NCI-H2196 treated with DMSO at 0.1 percent for 48 hours (cell line): ENCODE measurements at regions not wholly inside any gene's neighbourhood (a gene's known extent, or its start where the extent isn't known, plus 50 kb on each side); places are given as distances from the start of the nearest gene placed in this dataset.
"Not testable (repeated sequence)": the region's sequence is repeated elsewhere in the genome, so short reads cannot be mapped to it uniquely, and the experiment has no call there.

Experiments used
- DNase-seq: peaks from one replicate; lab custom pipeline; 2025; ENCODE audit not compliant: unreplicated experiment; lab: John Stamatoyannopoulos, UW

GRCh38 chr3:197408177-197408957, 110.0 kb upstream of the DLG1 start:
- no peak for DNase-seq

GRCh38 chr3:197407526-197407925, 109.1 kb upstream of the DLG1 start:
- no peak for DNase-seq

GRCh38 chr3:197407053-197407452, 108.6 kb upstream of the DLG1 start:
- DNase-seq, result no peak

GRCh38 chr3:197406266-197406665, 107.9 kb upstream of the DLG1 start:
- no peak for DNase-seq

GRCh38 chr3:197404754-197405153, 106.3 kb upstream of the DLG1 start:
- DNase-seq, result no peak

- no peak for DNase-seq
Measured at GRCh38 chr3:197404030-197404429, 105.6 kb upstream of the DLG1 start.

GRCh38 chr3:197402401-197402800, 104.0 kb upstream of the DLG1 start:
- not testable (repeated sequence) for DNase-seq

- DNase-seq, result no peak
Measured at GRCh38 chr3:197399486-197399885, 101.1 kb upstream of the DLG1 start.

- DNase-seq, result no peak
Measured at GRCh38 chr3:197398286-197398878, 100.0 kb upstream of the DLG1 start.

GRCh38 chr3:197397838-197398237, 99.4 kb upstream of the DLG1 start:
- DNase-seq, result no peak

- no peak for DNase-seq
Measured at GRCh38 chr3:197394464-197395321, 96.3 kb upstream of the DLG1 start.

- DNase-seq, result not testable (repeated sequence)
Measured at GRCh38 chr3:197394126-197394463, 95.7 kb upstream of the DLG1 start.

- no peak for DNase-seq
Measured at GRCh38 chr3:197393711-197394110, 95.3 kb upstream of the DLG1 start.

- no peak for DNase-seq
Measured at GRCh38 chr3:197392961-197393360, 94.5 kb upstream of the DLG1 start.

GRCh38 chr3:197381371-197381770, 83.0 kb upstream of the DLG1 start:
- no peak for DNase-seq

GRCh38 chr3:197380786-197381185, 82.4 kb upstream of the DLG1 start:
- peak; percentile 36 for DNase-seq

GRCh38 chr3:197378985-197379718, 80.7 kb upstream of the DLG1 start:
- DNase-seq, result no peak

GRCh38 chr3:197376735-197377555, 78.5 kb upstream of the DLG1 start:
- DNase-seq, result no peak

GRCh38 chr3:197376020-197376419, 77.6 kb upstream of the DLG1 start:
- DNase-seq, result no peak

- DNase-seq, result no peak
Measured at GRCh38 chr3:197375001-197375441, 76.6 kb upstream of the DLG1 start.
